B cell (primary cell): ENCODE measurements at regions not wholly inside any gene's neighbourhood (a gene's known extent, or its start where the extent isn't known, plus 50 kb on each side); places are given as distances from the start of the nearest gene placed in this dataset.
"Not testable (repeated sequence)": the region's sequence is repeated elsewhere in the genome, so short reads cannot be mapped to it uniquely, and the experiment has no call there.

Experiments used
- ATAC-seq: fragments of 200-7000 bp; cut with Tn5 transposase; one replicate; pipeline ENCODE4 v1.10.0; 2021; ENCODE audit warnings: low read depth, mild to moderate bottlenecking, moderate number of reproducible peaks, moderate library complexity
- CTCF ChIA-PET: fragments of 350-600 bp; sonication (Branson Sonifier 250); formaldehyde crosslinking; loops from one replicate; lab custom pipeline; 2021; ENCODE audit warnings: antibody characterized with exemption, inconsistent platforms; lab: Charles Lee
- POLR2A ChIA-PET: fragments of 350-600 bp; sonication (Branson Sonifier 250); formaldehyde crosslinking; loops from one replicate; lab custom pipeline; 2021; ENCODE audit warnings: antibody characterized with exemption; lab: Charles Lee
- DNase-seq: peaks from one replicate; pipeline ENCODE4 v3.0.0; 2013
- H2AFZ ChIP-seq: 2 replicates; pipeline ENCODE4 v1.6.1; 2012; ENCODE audit warnings: mild to moderate bottlenecking, low read depth, low read length; ENCODE audit not compliant: insufficient read depth, poor library complexity, severe bottlenecking
- H3K27ac ChIP-seq, 2 donors: 1 replicate in 1 of 2; 2 replicates in 1 of 2; pipeline ENCODE4 v1.5.1; 2012 to 2013; ENCODE audit warnings: low read length in 2 of 2, mild to moderate bottlenecking in 2 of 2, moderate library complexity in 1 of 2
- H3K27me3 ChIP-seq, 4 experiments: fragments of 200-600 bp in 1 of 4; sonication (generic) in 1 of 4; replicated peaks in 1 of 4; 1 replicate in 2 of 4; 2 replicates in 2 of 4; pipeline versions ENCODE4 v1.6.1 to v1.7.0; 2013 to 2016; ENCODE audit warnings: low read length in 3 of 4, mild to moderate bottlenecking in 2 of 4, mixed read lengths in 1 of 4, moderate library complexity in 1 of 4; ENCODE audit not compliant: insufficient read depth in 4 of 4, control insufficient read depth in 3 of 4; ENCODE audit errors: control extremely low read depth in 1 of 4
- H3K36me3 ChIP-seq, 2 experiments: replicated peaks in 1 of 2; 1 replicate in 1 of 2; 2 replicates in 1 of 2; pipeline versions ENCODE4 v1.6.1 to v1.7.1; 2013; ENCODE audit warnings: low read length in 1 of 2; ENCODE audit not compliant: insufficient read depth in 2 of 2, control insufficient read depth in 1 of 2; ENCODE audit errors: control extremely low read depth in 1 of 2, extremely low read depth in 1 of 2
- H3K4me1 ChIP-seq, 2 donors: fragments of 200-600 bp in 1 of 2; sonication (generic) in 1 of 2; 1 replicate in 1 of 2; 2 replicates in 1 of 2; pipeline versions ENCODE4 v1.5.1 to v1.6.1; 2013 to 2017; ENCODE audit warnings: low read length in 2 of 2; ENCODE audit not compliant: control insufficient read depth in 2 of 2, insufficient read depth in 2 of 2
- H3K4me2 ChIP-seq: replicated peaks from 2 replicates; pipeline ENCODE3; 2012; ENCODE audit warnings: mild to moderate bottlenecking, low read depth, low read length; ENCODE audit not compliant: poor library complexity, severe bottlenecking
- H3K4me3 ChIP-seq, 5 experiments: fragments of 200-600 bp in 1 of 5; sonication (generic) in 1 of 5; 1 replicate in 3 of 5; 2 replicates in 2 of 5; pipeline versions ENCODE4 v1.5.1 to v1.7.0; 2011 to 2016; ENCODE audit warnings: low read length in 4 of 5, mild to moderate bottlenecking in 4 of 5, low read depth in 2 of 5, control low read depth in 1 of 5, moderate library complexity in 1 of 5; ENCODE audit not compliant: insufficient read depth in 1 of 5; ENCODE audit errors: control extremely low read depth in 1 of 5, extremely low read depth in 1 of 5
- H3K79me2 ChIP-seq: fragments of 200-600 bp; sonication (generic); one replicate; pipeline ENCODE4 v1.6.0; 2016; ENCODE audit warnings: low read length; ENCODE audit not compliant: control insufficient read depth, insufficient read depth
- H3K9ac ChIP-seq: fragments of 200-600 bp; sonication (generic); 2 replicates; pipeline ENCODE4 v1.6.1; 2017; ENCODE audit warnings: mild to moderate bottlenecking, low read length, moderate library complexity
- H3K9me3 ChIP-seq, 3 donors: one replicate each; pipeline versions ENCODE4 v1.6.1 to v1.7.1; 2013; ENCODE audit warnings: low read length in 2 of 3; ENCODE audit not compliant: control insufficient read depth in 2 of 3, insufficient read depth in 1 of 3; ENCODE audit errors: control extremely low read depth in 1 of 3
- H4K20me1 ChIP-seq: 2 replicates; pipeline ENCODE4 v1.6.0; 2012; ENCODE audit warnings: mild to moderate bottlenecking, low read length; ENCODE audit not compliant: insufficient read depth, control insufficient read depth, poor library complexity, severe bottlenecking
- H3K27ac Mint-ChIP-seq: one replicate; pipeline ENCODE4 v1.8.0; 2021; ENCODE audit warnings: mixed read lengths
- H3K27me3 Mint-ChIP-seq: one replicate; pipeline ENCODE4 v1.8.0; 2021; ENCODE audit warnings: mixed read lengths
- H3K4me1 Mint-ChIP-seq: one replicate; pipeline ENCODE4 v1.8.0; 2021; ENCODE audit warnings: mixed read lengths
- H3K4me3 Mint-ChIP-seq: one replicate; pipeline ENCODE4 v1.8.0; 2021; ENCODE audit warnings: mixed read lengths
- H3K9me3 Mint-ChIP-seq: one replicate; pipeline ENCODE4 v1.8.0; 2022; ENCODE audit warnings: mixed read lengths; ENCODE audit not compliant: insufficient read depth
- EZH2 ChIP-seq: IDR thresholded peaks from 2 replicates; pipeline ENCODE4 v1.6.1; 2012; ENCODE audit warnings: borderline replicate concordance, low read depth, mild to moderate bottlenecking, moderate library complexity, low read length; ENCODE audit not compliant: insufficient read depth, poor library complexity, severe bottlenecking
- WGBS: methylation state at CpG from one replicate; pipeline ENCODE4 v1.1.5; 2013; ENCODE audit warnings: missing lambda C conversion rate; ENCODE audit not compliant: insufficient coverage; 5-methylcytosine and 5-hydroxymethylcytosine counted together
- intact Hi-C: fragments of 100-400 bp; cut with micrococcal nuclease; formaldehyde crosslinking; loops from one replicate; pipeline ENCODE4 v1.10.0; 2022
- TF ChIP-seq, protein P1 (sequence below): fragments of 200-600 bp; IDR thresholded peaks from one replicate; pipeline ENCODE4 v1.8.0; 2022; ENCODE audit warnings: antibody characterized with exemption, mild to moderate bottlenecking

GRCh38 chr18:1094409-1094808 lies 189.7 kb downstream of the ADCYAP1 start:
- H3K4me3 ChIP-seq, result no peak overlapping the region
- intact Hi-C loops, result no loop called here
- Mint-ChIP-seq H3K9me3 (peaks cover 9% of the 10 kb centered on the region), H3K4me3 (no peak overlapping the region), H3K27me3 (no peaks in the 10 kb centered on the region), H3K27ac (no peak overlapping the region), H3K4me1 (no peaks in the 10 kb centered on the region)
- H3K9me3 ChIP-seq, result peaks cover 0 to 10% (median 3%) of the 10 kb centered on the region in 3 donors
- no peaks in the 10 kb centered on the region for H3K79me2 ChIP-seq
- H4K20me1 ChIP-seq, result no peaks in the 10 kb centered on the region
- POLR2A ChIA-PET, result no interaction called here
- no peak overlapping the region for H2AFZ ChIP-seq
- no CpG with 5 or more reads among the region's 4 CpGs for WGBS
- no peak for ATAC-seq
- H3K4me2 ChIP-seq, result no peak overlapping the region
- CTCF ChIA-PET, result no interaction called here
- H3K9ac ChIP-seq, result no peak overlapping the region
- TF ChIP-seq, protein P1, sequence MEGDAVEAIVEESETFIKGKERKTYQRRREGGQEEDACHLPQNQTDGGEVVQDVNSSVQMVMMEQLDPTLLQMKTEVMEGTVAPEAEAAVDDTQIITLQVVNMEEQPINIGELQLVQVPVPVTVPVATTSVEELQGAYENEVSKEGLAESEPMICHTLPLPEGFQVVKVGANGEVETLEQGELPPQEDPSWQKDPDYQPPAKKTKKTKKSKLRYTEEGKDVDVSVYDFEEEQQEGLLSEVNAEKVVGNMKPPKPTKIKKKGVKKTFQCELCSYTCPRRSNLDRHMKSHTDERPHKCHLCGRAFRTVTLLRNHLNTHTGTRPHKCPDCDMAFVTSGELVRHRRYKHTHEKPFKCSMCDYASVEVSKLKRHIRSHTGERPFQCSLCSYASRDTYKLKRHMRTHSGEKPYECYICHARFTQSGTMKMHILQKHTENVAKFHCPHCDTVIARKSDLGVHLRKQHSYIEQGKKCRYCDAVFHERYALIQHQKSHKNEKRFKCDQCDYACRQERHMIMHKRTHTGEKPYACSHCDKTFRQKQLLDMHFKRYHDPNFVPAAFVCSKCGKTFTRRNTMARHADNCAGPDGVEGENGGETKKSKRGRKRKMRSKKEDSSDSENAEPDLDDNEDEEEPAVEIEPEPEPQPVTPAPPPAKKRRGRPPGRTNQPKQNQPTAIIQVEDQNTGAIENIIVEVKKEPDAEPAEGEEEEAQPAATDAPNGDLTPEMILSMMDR, result no peak
- TF ChIP-seq EZH2, result no peak
- no peaks in the 10 kb centered on the region for H3K36me3 ChIP-seq
- H3K27me3 ChIP-seq, result no peaks in the 10 kb centered on the region
- no peak for DNase-seq
- H3K4me1 ChIP-seq, result no peaks in the 10 kb centered on the region
- no peak overlapping the region for H3K27ac ChIP-seq

GRCh38 chr18:1097991-1098735 lies 193.5 kb downstream of the ADCYAP1 start:
- ATAC-seq, H3K27me3 ChIP-seq, DNase-seq, H3K4me3 ChIP-seq, H3K4me3 Mint-ChIP-seq, H3K27ac Mint-ChIP-seq, H3K4me1 Mint-ChIP-seq, H3K27ac ChIP-seq, POLR2A ChIA-PET, H4K20me1 ChIP-seq, intact Hi-C loops, H2AFZ ChIP-seq, CTCF ChIA-PET, H3K9me3 ChIP-seq, H3K9me3 Mint-ChIP-seq, H3K36me3 ChIP-seq, H3K27me3 Mint-ChIP-seq, H3K9ac ChIP-seq, H3K79me2 ChIP-seq, H3K4me1 ChIP-seq, H3K4me2 ChIP-seq: not testable (repeated sequence)
- 96% methylated on average over 50 of the region's 51 CpGs for WGBS
